HG03097 (cell line): ENCODE measurements at regions not wholly inside any gene's neighbourhood (a gene's known extent, or its start where the extent isn't known, plus 50 kb on each side); places are given as distances from the start of the nearest gene placed in this dataset.
"Not testable (repeated sequence)": the region's sequence is repeated elsewhere in the genome, so short reads cannot be mapped to it uniquely, and the experiment has no call there.

Experiments
- ATAC-seq: cut with Tn5 transposase; IDR thresholded peaks from one replicate; pipeline ENCODE4 v1.9.1; 2021; ENCODE audit not compliant: unreplicated experiment, low FRiP score

GRCh38 chr5:100641833-100642232, 106.7 kb downstream of the FAM174A start:
- no peak for ATAC-seq

- no peak for ATAC-seq
Observed at GRCh38 chr5:100643473-100643872, 108.3 kb downstream of the FAM174A start.

DNA sequence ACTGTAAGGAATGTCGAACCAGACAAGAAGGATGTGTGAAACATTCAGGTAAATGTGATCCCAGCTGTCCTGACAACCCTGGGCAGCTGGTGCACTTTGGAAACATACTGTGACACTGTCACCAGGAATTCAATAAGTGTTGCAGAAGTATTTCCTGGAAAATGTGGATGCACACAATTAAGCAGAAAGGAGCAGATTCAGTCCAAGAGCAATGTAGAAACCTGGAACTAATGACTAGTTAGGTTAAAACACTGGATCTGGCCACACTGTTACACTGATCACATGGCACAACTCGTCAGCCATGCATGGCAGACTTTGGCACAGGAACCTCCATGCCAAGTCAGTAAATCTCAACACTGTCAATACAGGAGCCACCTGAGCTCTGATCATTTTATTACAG, 109.0 kb downstream of the FAM174A start:
- ATAC-seq, result no peak

DNA sequence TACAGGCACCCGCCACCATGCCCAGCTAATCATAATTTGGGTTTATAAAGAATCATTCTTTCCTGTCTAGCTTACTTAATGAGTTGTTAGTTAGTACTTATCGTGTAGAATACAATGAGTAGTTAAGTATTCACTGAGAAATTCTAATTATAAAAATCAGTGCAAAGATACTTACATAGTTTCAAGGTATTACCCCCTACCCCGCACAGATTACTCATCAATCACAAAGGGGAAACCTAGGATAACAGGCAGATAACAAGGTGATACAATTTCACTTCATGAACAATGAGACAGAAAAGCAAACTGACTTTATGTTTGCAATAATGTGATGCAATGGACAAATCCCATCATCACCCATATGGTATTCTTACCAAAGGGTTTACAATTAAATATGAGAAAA, 109.6 kb downstream of the FAM174A start:
- no peak for ATAC-seq

DNA sequence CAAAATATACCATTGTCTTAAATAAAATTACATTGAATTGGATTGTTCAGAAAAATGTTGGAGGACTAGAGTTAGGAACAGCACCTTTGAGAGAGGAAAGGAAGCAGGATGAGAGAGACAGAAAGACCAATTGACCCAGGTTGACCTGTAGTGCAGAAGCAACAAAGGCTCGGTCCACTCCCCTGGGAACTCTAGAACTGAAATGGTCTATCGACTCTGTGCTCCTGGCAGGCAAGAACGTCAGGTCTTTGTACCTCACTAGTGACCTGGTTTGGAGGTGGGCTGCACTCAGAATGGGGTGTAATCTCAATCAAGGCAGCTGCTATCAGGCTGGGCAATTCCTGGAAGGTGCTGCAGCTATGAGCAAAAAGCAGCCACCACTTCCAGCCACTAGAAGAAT, 110.8 kb downstream of the FAM174A start:
- no peak for ATAC-seq

GRCh38 chr5:100646691-100647090, 111.5 kb downstream of the FAM174A start:
- ATAC-seq, result no peak

- ATAC-seq, result no peak
Observed at GRCh38 chr5:100647461-100648230, 112.5 kb downstream of the FAM174A start.

- ATAC-seq, result no peak
Observed at GRCh38 chr5:100654895-100655294, 119.7 kb downstream of the FAM174A start.

DNA sequence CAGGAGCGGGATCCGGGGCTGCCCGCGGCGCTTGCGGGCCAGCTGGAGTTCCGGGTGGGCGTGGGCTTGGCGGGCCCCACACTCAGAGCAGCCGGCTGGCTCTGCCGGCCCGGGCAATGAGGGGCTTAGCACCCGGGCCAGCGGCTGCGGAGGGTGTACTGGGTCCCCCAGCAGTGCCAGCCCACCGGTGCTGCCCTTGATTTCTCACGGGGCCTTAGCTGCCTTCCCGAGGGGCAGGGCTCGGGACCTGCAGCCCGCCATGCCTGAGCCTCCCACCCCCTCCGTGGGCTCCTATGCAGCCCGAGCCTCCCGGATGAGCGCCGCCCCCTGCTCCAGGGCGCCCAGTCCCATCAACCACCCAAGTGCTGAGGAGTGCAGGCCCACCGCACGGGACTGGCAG, 121.6 kb downstream of the FAM174A start:
- not testable (repeated sequence) for ATAC-seq

GRCh38 chr5:100659080-100659795, 124.1 kb downstream of the FAM174A start:
- no peak for ATAC-seq

DNA sequence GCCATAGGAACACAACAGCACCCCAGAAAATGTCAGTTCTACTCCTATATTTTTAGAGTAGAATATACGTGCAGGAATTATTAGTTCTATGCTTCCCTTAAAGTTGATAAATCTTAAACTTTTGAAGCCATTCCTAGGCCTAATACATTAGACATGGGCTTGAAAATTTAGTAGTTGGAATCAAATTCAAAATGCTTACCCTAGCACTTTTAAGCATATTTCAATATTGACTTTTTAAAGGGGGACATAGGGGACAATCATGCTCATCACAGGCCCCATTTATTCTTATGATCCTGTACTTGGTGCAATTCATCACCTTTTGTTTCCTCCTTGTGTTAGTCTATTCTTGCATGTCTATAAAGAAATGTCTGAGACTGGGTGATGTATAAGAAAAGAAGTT, 129.0 kb downstream of the FAM174A start:
- ATAC-seq, result no peak

GRCh38 chr5:100667161-100667630, 132.0 kb downstream of the FAM174A start:
- peak; percentile 77 for ATAC-seq

DNA sequence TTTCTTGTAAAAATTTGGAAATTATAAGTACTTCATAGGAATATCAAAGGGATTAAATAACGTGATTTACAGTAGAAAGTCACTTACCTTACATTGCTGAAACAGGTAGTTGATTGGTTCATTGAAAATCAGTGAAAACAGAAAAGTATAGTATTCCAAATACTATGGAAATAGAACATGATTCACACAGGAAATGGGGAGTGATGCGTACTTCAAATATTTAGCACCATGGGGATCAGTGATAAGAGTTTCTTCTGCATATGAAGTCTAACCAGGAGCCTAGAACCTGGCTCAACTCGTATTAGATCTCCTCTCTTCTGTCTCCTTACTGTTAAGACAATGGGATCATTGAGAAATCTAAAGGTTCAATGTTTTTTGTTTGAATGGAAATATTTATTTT, 133.3 kb downstream of the FAM174A start:
- ATAC-seq, result no peak

DNA sequence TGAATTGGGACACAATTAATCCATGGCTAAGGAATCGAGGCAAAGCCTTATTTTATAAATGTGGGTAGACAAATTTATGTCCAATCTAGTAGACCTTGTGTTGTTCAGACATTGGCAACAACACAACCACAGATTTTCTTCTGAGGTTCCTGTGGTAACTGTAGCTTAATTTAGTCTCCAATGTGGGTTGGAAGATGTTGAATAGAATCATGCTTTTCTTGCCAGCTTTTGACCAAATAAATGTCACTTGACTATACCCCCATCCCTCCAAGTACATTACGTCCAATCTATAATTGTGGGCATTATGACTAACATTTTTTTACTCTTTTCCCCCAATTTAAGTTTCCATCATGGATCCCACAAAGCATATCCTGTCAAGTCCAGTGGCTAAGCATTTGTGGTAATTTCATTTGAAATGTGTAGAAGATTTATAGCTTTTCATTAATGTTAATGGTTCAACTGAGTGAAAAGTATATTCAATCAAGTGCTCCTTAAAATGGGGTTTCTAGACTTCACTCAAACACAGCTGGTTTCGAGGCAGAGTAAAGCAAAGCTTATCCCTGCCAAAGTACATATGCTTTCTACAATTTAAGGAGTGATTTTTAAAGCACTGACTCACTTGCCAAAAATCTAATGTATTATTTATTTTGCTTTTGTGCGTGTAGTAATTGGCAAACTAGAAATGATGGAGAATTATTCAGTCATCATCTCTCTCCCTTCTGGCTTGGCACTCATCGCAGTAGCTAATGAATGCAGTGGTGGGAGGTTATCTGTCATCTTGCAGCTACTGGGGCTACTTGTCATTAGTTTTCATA, 141.8 kb downstream of the FAM174A start:
- ATAC-seq, result no peak

- ATAC-seq, result no peak
Observed at GRCh38 chr5:100682625-100683024, 147.5 kb downstream of the FAM174A start.

DNA sequence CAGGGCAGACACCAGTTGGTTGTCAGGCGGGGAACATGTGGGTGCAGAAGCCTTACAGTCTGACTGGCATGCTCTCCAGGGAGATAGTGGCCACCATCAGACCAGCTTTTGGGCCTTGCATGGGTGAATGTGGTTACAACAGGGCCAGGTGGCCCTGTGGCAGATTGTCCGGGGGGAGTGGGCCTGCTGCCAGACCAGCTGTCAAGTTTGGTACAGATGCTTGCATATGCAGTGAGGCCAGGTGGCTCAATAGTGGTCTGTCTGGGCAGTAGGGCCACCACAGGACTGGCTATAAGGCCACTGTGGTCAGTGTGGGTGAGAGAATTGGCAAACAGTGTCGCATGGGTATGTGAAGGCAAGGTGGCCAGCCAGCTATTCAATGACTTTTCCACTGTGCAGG, 148.7 kb downstream of the FAM174A start:
- ATAC-seq, result no peak

- not testable (repeated sequence) for ATAC-seq
Observed at GRCh38 chr5:100685122-100685521, 149.9 kb downstream of the FAM174A start.

- not testable (repeated sequence) for ATAC-seq
Observed at GRCh38 chr5:100688834-100689233, 153.7 kb downstream of the FAM174A start.

- no peak for ATAC-seq
Observed at GRCh38 chr5:100690036-100690560, 154.9 kb downstream of the FAM174A start.

DNA sequence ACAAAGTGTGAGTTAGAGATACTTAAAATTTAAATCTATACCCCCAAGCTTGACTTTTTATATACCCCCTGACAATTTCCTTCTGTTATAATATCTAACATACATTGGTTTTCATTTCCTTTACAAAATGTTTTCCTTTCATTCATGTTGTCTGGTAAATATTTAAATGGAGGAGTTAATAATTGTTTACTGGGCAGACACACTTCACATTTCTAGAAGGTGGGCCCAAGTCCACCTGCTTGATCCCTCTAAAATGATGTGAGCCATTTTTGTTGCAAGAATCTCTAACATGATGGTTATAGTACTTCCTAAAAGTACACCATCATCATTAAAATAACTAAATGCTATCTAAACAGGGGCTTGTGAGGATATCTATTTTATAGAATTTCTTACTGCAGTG, 155.9 kb downstream of the FAM174A start:
- no peak for ATAC-seq

GRCh38 chr5:100691548-100691947, 156.4 kb downstream of the FAM174A start:
- no peak for ATAC-seq
